Sciatic nerve (tissue), 2 donors: ENCODE measurements at regions not wholly inside any gene's neighbourhood (a gene's known extent, or its start where the extent isn't known, plus 50 kb on each side); places are given as distances from the start of the nearest gene placed in this dataset.

Experiments
- ATAC-seq: fragments of 200-7000 bp; cut with Tn5 transposase; one replicate; pipeline ENCODE4 v1.9.1; 2020; ENCODE audit warnings: mild to moderate bottlenecking, moderate library complexity
- DNase-seq: peaks from one replicate; pipeline ENCODE4 v3.0.0-alpha.2; 2020; ENCODE audit warnings: low spot score
- intact Hi-C: fragments of 100-400 bp; cut with DNase I; formaldehyde crosslinking; loops from one replicate; pipeline ENCODE4 v1.14.2; 2022
- donor health status: DM: no; HTN: no; CAD: no.
- donor health status: DM: no; HTN: no; CAD: no.

GRCh38 chr15:38708672-38709180, 144.1 kb upstream of the RASGRP1 start:
- ATAC-seq: no peak
- intact Hi-C loops: no loop called here
- DNase-seq: no peak

DNA sequence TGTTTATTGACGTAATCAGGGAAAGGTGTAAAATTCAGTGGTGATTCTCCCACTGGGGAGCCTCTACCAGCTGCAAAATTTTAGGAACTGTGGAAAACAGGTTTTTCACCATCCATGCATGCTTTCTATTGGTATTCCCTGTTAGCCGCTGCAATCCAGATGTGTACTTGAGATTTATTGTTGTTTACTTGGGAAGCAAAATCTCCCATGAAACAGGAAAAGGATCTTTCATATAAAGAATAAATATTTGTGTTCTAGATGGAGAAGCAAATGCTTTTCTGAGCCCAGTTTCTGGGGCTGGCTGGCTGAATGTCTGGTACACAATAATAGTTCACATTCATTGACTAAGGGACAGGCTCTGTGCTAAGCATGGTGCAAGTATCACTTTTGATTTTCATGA, 144.6 kb upstream of the RASGRP1 start:
- DNase-seq (no peak), ATAC-seq (no peak)
- intact Hi-C loops: no loop called here

DNA sequence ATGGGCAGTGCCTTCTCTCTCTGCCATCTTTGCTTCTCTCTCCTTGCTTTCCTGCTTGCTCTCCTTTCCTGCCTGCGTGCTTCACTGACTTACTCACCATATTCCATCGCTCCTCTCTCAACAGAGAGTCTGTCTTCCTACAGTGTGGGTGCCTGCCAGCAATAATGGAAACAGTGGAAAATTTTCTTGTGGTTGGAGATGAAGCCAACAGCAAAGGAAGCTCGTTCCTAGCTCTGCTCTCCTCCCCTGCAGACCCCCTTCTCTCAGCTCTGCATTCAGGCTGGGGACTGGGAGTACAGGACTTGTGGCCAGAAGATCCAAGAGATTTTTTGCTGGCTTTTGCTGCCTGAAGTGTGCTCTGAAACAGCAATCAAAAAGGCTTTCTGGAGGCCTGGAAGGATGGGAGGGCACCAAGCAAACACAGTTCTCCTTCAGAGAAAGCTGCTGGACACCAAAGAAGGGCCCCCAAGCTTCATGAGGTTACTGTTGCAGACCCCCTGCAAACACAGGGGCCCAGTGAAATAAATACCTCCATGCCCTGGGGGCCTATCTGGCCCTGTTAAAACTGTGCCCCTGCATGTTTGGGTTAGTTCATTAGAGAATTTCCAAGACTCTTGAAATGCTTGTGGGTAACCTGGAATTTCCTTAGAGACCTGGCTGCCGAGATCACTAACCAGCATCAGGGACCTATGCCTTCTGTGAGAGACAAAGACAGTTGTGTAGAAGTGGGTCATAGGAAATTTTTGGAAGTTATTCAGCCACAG, 149.9 kb upstream of the RASGRP1 start:
- intact Hi-C loops: no loop called here

GRCh38 chr15:38720893-38721567, 156.4 kb upstream of the RASGRP1 start:
- DNase-seq (no peak), ATAC-seq (no peak)
- intact Hi-C loops: no loop called here

More for the DNA sequence above, 149.9 kb upstream of the RASGRP1 start:
- ATAC-seq (peak; percentile 75), DNase-seq (peak; percentile 70)

DNA sequence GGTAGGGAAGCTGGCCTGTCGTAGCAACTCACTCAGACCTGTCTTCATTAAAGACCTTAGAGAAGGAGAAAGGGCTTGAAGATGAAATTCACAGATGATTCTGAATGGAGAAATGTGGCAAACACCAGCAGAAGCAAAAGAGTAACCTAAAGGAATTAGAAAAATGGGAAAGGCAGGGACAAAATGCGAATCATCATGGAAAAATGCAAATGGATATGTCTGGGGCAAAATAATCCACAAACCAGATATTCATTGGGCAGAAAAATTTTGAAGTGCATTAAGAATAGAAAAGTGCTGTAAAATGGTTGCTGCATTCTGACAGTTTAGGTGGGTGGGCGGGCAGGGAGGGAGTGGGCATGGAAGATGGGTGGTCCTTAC, 156.9 kb upstream of the RASGRP1 start:
- ATAC-seq (no peak), DNase-seq (no peak)
- intact Hi-C loops: no loop called here

DNA sequence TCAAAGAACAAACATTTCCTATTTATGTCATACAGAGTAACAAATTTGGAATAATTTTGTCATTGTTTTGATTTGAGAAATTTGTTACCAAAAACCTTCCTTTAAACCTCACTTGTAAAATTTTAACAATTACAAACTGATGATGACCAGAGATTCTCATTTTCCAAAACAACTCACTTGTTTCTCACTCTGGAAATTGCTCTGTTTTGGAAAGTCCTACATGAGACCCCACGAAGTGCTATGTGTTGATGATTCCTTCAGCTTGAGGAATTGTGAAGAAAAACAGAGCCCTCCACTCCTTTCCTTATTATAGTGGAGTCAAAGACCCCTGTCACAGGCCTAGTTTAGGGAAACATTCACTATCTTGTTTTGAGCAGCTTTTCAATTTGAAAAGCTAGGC, 157.6 kb upstream of the RASGRP1 start:
- intact Hi-C loops: no loop called here
- DNase-seq (no peak), ATAC-seq (no peak)

DNA sequence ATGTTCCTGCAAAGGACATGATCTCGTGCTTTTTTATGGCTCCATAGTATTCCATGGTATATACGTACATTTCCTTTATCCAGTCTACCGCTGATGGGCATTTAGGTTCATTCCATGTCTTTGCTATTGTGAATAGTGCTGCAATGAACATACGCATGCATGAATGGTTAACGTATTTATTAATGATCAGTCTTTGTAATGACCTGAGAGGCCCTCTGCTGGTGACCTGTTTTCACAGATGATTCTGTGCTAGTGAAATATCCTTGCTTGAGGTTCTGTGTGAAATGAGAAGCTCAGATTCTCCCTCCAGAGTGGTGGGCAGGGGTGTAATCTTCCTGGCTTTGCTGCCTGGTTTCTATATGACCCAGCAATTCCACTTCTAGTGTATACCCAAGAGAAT, 160.2 kb upstream of the RASGRP1 start:
- DNase-seq (no peak), ATAC-seq (no peak)
- intact Hi-C loops: no loop called here

GRCh38 chr15:38726187-38726586, 161.6 kb upstream of the RASGRP1 start:
- intact Hi-C loops: no loop called here
- ATAC-seq (no peak), DNase-seq (no peak)

DNA sequence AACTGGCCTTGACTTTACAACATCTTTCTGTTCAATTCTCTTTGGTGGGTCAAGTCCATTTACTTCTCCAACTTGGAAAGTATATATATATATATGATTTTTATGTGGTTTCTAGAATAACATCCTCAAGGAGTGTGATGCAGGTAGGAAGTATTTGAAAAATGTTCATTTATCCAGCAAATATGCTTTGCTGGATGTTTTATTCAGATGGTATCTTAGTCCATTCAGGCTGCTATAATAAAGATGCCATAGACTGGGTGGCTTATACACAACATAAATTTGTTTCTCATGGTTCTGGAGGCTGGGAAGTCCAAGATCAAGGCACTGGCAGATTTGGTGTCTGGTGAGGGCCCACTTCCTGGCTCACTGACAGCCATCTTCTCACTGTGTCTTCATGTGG, 168.7 kb upstream of the RASGRP1 start:
- intact Hi-C loops: no loop called here
- ATAC-seq (no peak), DNase-seq (no peak)

GRCh38 chr15:38740206-38740605, 175.6 kb upstream of the RASGRP1 start:
- ATAC-seq (no peak), DNase-seq (no peak)
- intact Hi-C loops: no loop called here

DNA sequence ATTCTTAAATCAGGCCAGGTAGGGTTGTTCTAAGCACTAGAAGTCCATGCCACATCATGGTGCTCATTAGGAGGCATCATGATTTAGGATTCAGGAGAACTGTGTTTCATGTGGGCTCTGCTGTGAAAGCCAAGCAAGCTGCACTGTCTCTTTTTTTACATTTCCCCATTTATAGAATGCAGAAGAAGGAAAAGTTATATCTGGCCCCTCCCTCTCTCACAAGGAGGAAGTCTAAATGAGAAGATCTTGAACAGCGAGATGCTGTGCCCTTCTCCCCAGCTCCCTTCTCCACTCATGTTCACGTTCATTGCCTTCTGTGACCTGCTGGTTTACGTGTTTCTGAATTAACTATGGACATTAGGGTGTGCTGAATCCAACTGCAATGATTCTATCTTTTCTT, 178.5 kb upstream of the RASGRP1 start:
- ATAC-seq: no peak
- intact Hi-C loops: no loop called here
- no peak for DNase-seq

DNA sequence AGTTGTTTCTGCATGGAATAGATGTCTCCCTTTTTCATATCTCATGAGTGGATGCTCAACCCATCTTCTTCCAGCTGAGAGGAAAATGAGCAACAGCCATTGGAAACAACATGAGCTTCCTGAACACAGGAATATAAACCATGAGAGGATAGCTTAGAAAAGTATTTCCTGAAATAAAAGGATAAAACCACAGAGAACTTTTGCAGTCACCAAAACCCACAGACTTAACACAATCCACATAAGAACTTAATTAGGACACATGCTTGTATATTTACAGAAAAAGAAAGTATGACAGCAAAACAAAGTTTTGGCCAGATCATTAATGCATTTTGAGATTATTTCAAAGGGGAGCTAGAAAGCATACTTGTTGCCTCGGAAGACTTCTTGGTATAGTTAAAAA, 180.5 kb upstream of the RASGRP1 start:
- intact Hi-C loops: no loop called here
- DNase-seq (no peak), ATAC-seq (no peak)

- ATAC-seq: no peak
Observed at GRCh38 chr15:38745626-38746025, 181.0 kb upstream of the RASGRP1 start.

DNA sequence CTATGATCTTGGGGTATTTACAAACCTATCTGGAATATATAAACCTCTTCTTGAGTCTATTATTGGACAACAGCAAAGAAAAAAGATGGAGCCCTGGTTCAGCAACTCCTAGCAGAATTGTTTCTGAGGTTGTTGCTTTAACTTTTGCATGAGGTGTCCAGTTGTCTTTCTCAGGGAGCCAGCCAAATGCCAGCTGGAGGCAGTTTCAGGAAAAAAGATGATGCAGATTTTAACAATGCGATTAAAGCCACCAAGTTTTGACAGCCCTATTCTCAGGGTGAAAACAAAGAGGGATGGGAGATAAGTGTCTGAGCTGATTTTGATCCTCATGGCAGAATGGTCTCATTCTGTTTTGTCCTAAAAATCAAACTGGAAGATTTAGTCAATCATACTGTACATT, 181.6 kb upstream of the RASGRP1 start:
- DNase-seq (no peak), ATAC-seq (no peak)
- intact Hi-C loops: no loop called here

More at GRCh38 chr15:38745626-38746025, 181.0 kb upstream of the RASGRP1 start:
- no peak for DNase-seq
- intact Hi-C loops: no loop called here

GRCh38 chr15:38748710-38749109, 184.1 kb upstream of the RASGRP1 start:
- no peak for ATAC-seq
- intact Hi-C loops: no loop called here
- no peak for DNase-seq

- ATAC-seq (no peak), DNase-seq (no peak)
- intact Hi-C loops: no loop called here
Observed at GRCh38 chr15:38750786-38751185, 186.2 kb upstream of the RASGRP1 start.

DNA sequence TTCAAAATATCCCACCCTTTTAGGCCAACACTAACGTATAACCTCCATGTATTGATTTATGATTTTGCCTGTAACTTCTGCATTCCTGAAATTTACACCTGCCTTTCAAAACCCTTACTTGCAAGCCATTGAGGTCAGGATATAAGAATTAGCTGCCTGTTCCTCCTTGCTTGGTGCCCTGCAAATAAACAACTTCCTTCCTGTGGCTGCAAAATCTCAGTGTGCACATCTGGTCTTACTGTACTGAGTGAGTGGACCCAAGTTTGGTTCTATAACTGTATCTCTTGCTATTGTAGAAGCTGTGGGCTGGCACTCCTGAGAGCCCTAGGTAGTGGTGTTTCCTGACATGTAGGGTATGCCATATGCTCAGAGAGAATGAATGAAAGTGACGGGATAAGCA, 191.1 kb upstream of the RASGRP1 start:
- ATAC-seq (no peak), DNase-seq (no peak)
- intact Hi-C loops: no loop called here

DNA sequence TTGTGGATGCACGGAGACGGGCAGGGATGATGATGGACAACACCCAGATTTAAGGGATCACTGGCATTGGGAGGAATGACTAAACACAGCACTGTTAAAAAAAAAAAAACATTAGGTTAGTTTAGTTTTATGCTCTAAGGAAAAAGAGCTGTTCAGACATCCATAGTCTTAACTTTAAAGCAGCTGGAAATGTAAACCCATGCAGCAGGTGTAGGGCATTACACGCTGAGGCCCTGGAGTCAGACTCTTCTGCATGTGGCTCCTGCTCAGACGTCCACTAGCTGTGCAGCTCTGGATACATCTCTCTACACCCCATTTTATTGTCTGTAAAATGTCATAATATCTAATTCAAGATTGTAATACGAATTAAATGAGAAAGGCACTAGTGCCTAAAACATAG, 191.8 kb upstream of the RASGRP1 start:
- no peak for ATAC-seq
- intact Hi-C loops: no loop called here

DNA sequence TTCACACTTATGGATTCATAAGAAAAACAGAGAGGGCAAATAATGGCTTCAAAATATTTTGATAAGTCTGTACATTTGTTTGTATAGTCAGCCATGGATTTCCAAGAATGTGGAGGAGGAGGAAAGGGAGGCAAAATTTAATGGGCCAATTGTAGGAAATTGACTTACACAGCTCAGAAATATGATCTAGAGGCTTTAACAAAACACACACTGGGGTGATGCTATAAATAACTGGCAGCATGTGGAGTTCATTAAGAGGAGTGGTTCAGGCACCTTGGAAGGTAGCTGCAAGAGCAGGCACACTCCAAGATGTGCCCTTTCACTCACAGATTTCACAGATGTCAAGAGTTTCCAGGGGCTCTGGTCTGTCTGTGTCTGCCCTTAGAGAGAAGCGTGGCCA, 193.4 kb upstream of the RASGRP1 start:
- intact Hi-C loops: no loop called here
- no peak for DNase-seq
- peak; percentile 17 for ATAC-seq

More for the DNA sequence above, 191.8 kb upstream of the RASGRP1 start:
- no peak for DNase-seq

GRCh38 chr15:38761681-38762080, 197.1 kb upstream of the RASGRP1 start:
- intact Hi-C loops: no loop called here
- DNase-seq (no peak), ATAC-seq (no peak)

DNA sequence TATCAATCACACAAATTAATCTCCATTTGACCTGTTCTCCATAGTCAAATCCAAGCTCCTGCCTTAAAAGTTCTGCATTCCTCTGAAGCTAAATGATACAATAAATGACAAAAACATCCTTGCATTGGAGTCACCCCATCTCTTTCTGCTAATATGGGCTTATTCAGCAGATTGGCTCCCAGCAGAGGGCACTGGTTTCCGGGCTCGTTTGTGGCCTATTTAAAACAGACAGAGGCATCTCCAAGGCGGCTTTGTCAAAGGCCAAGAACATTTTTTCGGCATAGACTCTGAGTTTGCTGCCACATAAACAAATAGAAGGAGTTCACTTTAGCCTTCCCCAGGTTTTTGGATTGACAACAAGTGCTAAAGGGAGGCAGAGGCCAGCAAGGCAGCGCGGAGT, 204.4 kb upstream of the RASGRP1 start:
- ATAC-seq (peak; percentile 77), DNase-seq (peak; percentile 64)
- intact Hi-C loops: no loop called here
